GM19372 (cell line): ENCODE measurements at regions not wholly inside any gene's neighbourhood (a gene's known extent, or its start where the extent isn't known, plus 50 kb on each side); places are given as distances from the start of the nearest gene placed in this dataset.

Experiments used
- ATAC-seq: cut with Tn5 transposase; IDR thresholded peaks from one replicate; pipeline ENCODE4 v1.9.1; 2021; ENCODE audit warnings: mild to moderate bottlenecking, low read depth, moderate library complexity; ENCODE audit not compliant: unreplicated experiment

DNA sequence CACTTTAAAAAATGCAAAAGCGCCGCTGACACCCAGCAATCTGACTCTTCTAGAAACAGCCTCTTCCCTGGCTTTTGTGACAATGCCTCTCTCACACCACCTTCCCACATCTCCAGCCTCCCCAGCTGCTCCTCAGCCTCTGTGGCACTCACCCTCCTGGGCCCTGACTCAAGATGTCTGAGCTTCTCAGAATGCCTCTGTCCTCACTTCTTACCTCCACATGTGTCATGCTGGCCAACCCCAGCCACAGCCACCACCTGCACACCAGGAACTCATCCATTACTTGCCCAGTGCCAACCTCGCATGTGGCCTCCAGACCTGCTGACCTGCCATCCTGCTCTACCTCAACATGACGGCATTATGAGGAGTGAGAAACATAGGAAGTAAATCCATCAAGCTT is 249.8 kb upstream of the RAB6C start:
- no peak for ATAC-seq

DNA sequence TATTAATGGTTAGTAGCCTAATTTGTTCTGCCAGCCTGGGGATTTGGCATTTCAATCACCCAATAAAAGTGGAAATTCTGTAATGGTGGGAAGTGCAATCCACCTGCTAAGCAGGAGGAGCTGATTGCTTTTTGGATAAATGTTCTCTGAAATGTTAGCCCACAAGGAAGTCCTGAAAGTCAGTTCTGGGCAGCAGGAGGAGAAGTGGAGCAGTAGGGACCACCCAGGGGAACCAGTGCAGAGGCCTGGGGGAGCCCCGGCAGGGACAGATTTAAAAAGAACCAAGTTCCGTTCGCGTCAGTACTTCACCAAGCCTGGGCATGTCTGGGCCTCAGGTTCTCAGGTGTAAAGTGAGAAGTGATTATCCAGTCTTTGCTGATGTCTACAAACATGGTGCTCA is 248.5 kb upstream of the RAB6C start:
- no peak for ATAC-seq

DNA sequence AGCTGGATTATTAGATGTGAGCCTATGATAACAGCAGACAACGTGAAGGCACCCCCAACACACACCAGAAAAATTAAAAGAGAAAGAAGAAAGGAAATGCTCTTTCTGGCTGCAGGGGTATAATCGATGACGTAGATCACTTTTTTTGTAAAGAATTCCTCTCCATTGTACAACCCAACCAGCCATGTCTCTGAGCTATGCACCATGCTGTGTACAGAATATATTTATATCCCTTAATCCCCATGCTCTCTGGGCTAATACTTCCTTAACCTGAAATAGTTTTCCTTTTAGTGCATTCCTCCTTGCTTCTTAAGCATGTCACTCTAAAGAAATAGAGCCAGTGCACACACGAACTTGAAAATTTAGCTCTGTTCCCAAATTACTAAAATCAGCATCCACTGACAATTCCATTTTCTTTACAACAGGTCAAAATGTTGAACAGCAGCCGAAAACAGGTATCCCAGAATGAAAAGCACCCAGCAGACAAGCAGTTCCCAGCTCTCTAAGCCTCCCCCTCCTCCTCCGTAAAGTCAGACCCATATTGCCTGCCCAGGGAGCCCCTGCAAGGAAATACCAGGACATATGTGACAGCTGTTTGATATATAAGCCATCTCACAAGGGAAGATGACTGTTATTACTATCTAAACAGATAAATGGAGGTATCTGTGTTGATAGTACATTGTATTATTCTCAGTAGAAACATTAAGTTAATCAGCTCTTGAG is 247.4 kb upstream of the RAB6C start:
- no peak for ATAC-seq

DNA sequence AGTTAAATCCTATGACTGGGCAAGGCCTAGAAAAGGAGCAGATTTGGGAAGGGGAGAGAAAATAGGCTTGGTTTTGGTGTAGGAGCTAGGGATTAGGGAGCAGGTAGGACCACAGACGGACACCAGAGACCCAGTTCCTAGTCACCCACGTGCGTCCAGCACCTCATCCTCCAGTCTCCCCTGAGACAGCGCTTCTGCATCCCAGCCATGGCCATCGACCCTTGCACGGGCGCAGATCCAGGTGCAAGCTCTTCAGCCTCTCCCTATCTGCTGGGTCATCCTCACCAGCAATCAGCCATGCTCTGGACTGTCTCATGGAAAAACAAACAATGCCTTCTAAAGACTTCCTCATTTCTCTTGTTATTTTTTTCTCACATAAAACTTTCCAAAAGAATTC is 246.8 kb upstream of the RAB6C start:
- ATAC-seq: no peak

DNA sequence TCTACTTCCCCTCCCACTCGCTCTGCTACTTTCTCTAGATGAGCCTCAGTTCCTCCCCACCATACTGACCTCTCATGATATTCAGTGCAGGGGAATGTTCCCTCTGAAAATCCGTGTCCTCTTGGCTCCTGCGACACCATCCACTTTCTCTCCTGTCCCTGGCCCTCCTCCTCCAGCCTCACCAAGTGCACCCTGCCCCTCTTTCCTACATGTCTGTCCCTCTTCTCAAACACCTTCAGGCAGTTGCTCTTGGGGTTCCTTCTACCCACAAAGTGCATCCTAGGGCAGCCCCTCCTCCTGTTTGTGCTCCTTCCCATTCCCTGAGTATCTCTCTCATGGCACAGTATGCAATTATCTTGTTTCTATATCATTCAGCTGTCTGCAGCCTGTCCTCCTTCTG is 246.4 kb upstream of the RAB6C start:
- no peak for ATAC-seq

DNA sequence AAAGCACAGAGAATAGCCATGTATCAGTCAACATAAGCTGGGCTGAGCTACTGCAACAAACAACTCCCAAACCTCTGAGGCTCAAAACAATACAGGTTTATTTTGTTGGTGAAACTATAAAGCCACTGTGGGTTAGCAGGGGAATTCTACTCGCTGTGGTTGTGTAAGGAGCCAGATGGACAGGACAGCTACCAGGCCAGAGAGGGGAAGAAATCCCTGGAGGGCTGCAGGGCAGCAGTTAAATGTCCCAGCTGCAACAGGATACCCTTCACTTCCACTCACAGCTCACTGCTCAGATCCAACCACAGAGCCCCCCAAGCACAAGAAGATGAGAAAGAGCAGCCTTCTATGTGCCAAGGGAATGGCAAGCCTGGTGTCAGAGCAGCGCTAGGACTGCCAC is 245.9 kb upstream of the RAB6C start:
- ATAC-seq: no peak

DNA sequence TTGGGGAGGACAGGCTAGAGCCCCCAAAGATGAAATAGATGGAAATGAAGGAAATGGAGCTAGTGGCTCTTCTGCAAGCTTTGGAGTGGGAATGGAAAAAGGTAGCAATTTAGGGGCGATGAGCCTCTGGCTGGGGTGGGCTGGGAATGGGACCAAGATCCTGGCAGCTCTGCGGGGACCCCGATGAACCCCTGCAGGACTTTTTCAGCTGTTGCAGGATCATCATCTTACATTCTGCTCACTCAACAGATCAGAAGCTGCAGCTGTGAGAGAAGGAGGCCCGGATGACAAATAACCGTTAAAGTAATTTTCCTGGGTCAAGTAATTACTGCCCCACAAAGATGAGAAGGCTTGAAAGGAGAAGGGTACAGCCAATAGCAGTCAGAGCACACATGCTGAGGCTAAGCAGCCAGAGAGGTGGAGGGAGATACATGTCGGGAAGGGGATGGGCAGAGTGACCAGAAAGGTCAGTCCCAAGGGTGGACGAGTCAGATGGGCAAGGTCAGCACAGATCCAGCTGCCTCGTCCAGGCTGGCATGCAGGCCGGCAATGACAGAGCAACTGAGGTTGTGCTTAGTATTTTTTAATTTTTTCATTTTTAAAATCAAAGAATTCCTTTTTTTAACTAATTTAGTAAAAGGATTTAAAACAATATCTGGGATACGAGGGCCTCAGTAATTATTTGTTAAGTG is 245.0 kb upstream of the RAB6C start:
- ATAC-seq: no peak

DNA sequence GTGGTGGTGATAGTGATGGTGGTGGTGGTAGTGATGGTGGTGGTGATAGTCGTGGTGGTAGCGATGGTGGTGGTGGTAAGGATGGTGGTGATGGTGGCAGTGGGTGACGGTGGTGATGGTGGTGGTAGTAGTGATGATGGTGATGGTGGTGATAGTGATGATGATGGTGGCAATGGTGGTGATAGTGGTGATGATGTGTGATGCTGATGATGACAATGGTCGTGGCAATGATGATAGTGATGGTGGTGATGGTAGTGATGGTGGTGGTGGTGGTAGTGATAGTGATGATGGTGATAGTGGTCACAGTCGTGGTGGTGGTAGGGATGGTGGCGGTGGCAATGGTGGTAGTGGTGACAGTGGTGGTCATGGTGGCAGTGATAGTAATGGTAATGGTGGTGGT is 243.9 kb upstream of the RAB6C start:
- no peak for ATAC-seq

DNA sequence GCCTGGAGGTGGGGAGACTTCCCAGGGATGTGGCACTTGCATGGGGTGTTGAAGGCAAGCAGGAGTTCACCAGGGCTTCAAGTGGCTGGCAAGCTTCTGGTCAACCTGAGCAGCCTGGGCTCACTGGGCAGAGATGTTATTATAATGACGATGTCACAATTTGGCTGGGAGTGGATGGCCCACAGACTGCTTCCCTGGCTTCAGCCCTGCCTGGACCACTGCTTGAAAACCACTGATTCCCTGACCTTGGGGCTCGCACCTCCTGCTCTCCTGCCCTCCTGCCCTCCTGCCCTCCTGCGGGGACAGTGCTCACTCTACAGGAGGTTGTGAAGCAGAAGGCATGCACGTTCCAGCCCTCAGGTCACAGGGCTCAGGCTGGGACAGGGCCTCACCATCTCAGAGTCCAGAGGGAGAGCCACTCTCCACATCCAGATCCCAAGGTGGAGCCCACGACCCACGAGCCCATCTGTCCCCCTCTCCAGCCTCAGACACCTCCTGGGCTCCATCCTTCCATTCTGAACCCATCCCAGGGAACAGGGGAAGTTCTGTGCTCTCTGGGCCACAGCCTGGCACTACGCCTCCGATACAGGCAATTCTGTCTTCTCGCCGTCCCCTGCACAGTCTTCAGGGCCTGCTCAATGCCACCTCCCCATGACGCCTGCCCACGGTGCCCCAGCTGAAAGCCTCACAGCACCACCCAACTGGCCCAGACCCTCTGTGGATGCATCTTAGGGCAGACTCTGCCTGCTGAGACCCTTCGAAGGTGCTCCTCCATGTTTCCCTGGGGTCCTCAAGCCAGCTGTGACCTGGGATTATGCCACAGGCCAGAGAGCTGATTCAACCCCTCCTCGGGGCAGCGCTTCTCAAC is 241.6 kb upstream of the RAB6C start:
- no peak for ATAC-seq

DNA sequence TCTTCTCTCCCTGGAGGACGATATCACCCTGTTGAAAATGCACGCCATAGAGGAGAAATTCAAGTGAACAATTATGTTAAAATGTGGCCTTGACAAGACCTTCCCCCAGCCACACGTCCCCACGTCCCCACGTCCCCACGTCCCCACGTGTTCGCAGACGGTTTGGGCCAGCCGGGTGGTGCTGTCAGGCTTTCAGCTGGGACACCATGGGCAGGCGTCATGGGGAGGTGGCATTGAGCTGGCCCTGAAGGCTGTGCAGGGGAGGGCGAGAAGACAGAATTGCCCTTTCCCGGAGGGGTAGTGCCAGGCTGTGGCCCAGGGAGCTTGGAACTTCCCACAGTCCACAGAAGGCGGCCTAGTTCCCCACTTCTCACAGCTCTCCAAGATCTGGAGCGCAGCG is 240.7 kb upstream of the RAB6C start:
- ATAC-seq: no peak

DNA sequence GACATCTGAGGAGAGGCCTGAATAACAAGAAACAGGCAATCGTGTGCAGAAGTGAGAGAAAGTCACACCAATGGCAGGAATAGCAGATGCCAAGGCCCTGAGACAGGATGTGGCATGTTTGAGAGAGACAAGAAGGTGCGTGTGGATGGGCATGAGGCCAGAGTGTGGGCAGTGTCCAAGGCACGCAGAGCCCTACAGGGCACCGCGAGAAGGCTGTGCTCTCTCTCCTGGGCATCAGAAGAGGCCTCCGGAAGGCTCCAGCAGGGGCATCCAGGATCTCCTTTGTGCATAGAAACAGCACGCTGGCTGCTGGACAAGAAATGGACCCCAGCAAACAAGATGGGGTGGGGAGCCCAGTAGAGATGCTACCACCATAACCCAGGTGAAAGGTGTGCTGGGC is 239.0 kb upstream of the RAB6C start:
- no peak for ATAC-seq

DNA sequence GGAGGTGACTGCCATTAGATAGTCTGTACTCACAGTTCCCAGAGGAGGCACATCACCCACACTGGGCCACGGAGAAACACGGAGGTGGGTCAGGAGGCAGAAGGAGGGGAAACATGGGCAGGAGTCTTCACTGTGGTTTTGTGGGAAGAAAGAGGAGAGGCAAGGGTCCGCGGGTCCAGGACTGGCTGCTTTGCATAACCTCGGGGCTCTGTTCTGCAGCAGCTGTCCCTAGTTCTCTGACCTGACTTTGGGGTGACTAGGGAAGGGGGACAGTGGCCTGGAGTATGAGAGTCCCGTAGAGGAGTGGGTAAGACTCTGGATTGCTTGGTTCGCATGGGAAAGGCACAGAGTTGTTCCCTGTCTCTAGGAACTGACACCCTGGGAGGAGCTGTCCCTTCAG is 238.3 kb upstream of the RAB6C start:
- no peak for ATAC-seq

DNA sequence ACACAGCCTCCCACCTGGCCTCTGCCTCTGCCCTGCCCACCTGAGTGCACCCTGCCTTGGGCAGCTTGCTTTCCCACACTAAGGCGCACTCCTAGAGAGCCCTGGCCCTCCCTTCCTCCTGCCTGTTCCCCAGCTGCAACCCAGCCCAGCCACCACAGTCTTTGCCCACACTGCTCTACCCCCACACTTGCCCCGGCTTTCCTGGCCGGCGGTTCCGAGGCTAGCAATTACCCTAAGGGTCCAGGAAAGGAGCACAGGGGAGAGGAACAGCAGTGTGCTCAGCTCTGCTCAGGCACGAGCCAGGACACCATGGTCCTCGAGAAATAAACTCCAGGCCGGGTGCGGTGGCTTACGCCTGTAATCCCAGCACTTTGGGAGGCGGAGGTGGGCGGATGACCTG is 237.8 kb upstream of the RAB6C start:
- ATAC-seq: no peak

DNA sequence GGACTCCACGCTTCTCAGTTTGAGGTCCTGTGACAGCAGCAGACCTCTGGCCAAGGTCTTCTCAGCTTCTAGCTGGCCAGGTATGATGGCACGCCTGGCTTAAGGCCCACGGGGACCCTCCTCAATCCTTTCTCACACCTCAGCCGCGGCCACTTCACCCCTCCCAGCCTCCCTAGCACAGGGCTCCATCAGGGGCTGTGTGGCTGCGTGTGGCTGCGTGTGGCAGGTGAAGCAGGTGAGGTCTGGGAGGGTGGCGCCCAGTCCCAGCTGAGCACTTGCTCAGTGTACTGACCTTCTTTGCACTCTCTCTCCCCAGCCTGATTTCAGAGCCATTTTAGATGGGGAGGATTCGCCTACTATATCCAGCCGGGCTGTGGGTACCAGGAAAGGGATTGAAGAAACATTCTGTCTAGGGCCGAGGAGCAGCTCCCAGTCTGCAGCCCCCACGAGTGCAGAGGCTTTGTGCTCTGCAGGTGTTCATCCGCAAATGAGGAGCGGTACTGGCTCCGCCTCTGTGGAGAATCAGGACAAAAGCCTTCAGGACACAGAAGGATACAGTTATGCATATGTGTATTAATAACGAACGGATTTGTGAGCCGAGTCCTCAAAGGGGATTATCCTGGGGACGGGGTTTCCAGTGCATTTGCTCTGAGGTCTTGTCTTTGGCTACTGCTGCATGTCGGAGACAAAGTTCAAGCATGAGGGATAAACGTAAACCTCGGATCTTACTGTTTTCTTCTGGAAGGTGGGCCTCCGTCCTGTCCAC is 236.9 kb upstream of the RAB6C start:
- no peak for ATAC-seq

DNA sequence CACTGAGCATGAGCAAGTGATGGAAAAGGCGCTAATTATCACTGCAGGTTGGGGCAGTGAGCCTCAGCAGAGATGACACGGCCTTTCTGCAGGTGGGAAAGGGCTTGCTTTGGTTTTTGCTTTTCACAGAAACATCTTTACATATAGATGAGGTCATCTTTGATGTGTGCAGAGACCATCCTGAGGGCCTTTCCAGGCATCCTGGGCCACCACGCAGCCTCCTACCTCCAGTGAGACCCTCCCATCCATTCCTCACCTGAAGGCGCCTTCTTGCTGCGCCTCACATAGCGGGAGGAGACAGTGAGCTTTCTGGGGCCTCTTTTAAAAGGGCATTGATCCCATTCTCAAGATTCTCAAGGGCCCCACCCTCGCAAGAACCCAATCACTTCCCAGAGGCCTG is 235.3 kb upstream of the RAB6C start:
- ATAC-seq: no peak

DNA sequence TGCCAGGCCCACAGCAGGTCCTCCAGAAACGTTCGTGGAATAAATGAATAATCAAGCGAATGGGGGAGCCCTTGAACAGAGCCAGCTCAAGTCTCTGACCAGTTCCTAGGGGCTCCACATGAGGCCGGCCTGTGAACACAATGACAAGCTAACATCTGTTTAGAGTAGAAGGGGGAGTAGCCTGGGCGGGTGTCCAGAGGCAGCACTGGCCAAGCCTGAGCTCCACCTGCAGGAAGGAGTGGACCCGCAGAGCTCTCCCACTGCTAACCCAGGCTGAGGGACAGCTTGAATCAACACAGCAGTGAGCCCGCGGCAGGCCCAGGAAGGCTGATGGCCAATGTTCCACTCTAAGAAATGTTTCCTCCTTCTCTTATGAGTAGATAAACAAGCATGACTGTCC is 234.8 kb upstream of the RAB6C start:
- no peak for ATAC-seq

DNA sequence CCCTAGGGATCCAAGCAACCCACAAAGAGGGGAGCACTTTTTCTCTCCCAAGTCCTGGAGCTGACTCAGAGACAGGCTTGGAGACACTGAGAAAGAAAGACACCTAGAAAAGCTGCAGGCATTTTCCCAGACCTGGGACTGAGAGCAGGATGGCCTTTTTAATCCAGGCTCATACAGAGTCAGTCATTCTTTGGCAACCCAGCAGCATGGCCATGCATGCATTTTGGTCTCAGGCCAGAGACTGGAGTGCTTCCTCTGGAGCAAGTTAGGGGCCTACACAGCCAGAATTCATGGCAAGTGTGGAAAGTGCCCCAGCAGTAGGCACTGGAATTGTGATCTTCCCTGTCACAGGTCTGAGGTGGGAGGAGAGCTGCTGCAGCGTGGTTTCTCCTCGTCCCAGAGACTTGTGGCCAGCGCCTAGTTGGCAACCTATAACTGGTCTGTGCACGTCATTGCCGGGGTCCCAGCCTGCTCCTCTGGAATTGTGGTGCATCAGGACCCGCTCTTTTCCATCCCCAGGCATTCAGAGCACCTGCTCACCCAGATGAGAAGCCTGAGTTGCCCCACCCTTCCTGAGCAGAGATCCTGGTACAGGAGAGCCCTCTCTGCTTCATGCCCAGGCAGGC is 231.9 kb upstream of the RAB6C start:
- ATAC-seq: no peak

DNA sequence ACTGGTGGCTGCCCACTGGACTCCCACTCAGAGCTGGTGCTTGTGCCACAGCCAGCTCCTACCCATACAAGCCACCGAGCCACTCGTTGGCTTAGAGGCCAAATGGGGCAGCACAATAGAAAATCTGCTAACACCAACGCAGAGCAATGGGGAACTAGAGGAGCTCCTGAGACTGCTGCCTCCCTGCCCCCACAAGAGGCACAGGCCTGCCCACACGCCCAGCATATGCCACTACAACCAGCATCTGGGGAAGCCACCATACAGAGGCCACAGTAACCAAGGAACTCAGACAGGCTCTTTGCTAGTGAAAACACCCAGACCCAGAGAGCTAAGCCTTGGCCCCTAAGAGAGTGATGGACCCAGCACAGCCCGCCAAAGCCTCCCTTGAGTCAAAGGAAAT is 231.2 kb upstream of the RAB6C start:
- no peak for ATAC-seq

DNA sequence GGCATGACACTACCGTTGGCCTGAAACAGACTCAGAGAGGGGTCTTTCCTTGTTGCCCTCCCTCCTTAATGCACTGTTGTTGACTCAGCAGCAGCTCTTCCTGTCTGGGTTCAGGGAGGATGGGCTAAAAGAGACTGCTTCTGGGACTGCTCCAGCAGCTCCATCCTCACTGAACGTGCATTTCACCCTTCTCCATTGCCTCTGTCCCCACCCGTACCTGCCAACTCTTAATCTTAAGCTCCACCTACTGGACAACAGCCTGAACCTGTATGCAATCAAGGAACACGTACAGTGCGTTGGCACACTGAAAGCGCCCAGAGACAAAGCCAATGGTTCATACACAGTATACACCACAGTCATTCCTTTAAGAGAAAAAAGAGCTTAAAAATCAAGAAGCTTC is 230.8 kb upstream of the RAB6C start:
- no peak for ATAC-seq

DNA sequence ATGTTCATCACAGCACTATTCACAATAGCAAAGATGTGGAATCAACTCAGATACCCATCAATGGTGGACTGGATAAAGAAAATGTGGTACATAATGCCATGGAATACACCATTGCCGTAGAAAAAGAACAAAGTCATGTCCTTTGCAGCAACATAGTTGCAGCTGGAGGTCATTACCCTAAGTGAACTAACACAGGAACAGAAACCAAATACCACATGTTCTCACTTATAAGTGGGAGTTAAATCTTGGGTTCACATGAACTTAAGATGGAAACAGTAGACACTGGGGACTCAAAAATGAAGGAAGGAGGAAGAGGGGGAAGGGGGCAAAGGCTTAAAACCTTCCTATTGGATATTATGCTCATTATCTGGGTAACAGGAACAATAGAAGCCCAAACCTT is 228.1 kb upstream of the RAB6C start:
- peak; percentile 65 for ATAC-seq
